NT2/D1 (cell line): ENCODE measurements at regions not wholly inside any gene's neighbourhood (a gene's known extent, or its start where the extent isn't known, plus 50 kb on each side); places are given as distances from the start of the nearest gene placed in this dataset.
"Not testable (repeated sequence)": the region's sequence is repeated elsewhere in the genome, so short reads cannot be mapped to it uniquely, and the experiment has no call there.

ENCODE experiments used
- DNase-seq: peaks from one replicate; pipeline ENCODE4 v3.0.0-alpha.2; 2011; ENCODE audit warnings: low read depth, low spot score
- H3K27me3 ChIP-seq: 2 replicates; pipeline ENCODE4 v1.6.0; 2011; ENCODE audit warnings: mild to moderate bottlenecking; ENCODE audit not compliant: insufficient read length, insufficient read depth
- H3K36me3 ChIP-seq: 2 replicates; pipeline ENCODE4 v1.6.1; 2011; ENCODE audit warnings: mild to moderate bottlenecking, low read length, mixed read lengths; ENCODE audit not compliant: insufficient read depth, insufficient read length
- H3K4me1 ChIP-seq: 2 replicates; pipeline ENCODE4 v1.5.1; 2011; ENCODE audit not compliant: insufficient read depth, insufficient read length
- H3K4me3 ChIP-seq: 2 replicates; pipeline ENCODE4 v1.5.1; 2011; ENCODE audit warnings: low read depth; ENCODE audit not compliant: insufficient read length
- H3K9ac ChIP-seq: 2 replicates; pipeline ENCODE4 v1.6.0; 2011; ENCODE audit warnings: low read depth; ENCODE audit not compliant: insufficient read length
- H3K9me3 ChIP-seq: 2 replicates; pipeline ENCODE4 v1.5.1; 2011; ENCODE audit warnings: mild to moderate bottlenecking, low read length; ENCODE audit not compliant: insufficient read depth
- SUZ12 ChIP-seq: IDR thresholded peaks from 2 replicates; pipeline ENCODE4 v1.6.1; 2011; ENCODE audit not compliant: insufficient read length, insufficient read depth; ENCODE audit errors: extremely low read depth
- YY1 ChIP-seq: IDR thresholded peaks from 2 replicates; pipeline ENCODE4 v1.6.1; 2011; ENCODE audit not compliant: insufficient read length, insufficient read depth
- ZNF274 ChIP-seq: IDR thresholded peaks from 2 replicates; pipeline ENCODE4 v1.6.1; 2011; ENCODE audit warnings: mild to moderate bottlenecking, low read depth, low read length

GRCh38 chr5:154702477-154702876, 52.7 kb upstream of the LARP1 start:
- no peaks in the 10 kb centered on the region for H3K4me1 ChIP-seq
- no peak for DNase-seq
- H3K9me3 ChIP-seq = no peaks in the 10 kb centered on the region
- TF ChIP-seq YY1 (no peak), ZNF274 (no peak), SUZ12 (no peak)
- no peak overlapping the region for H3K9ac ChIP-seq
- H3K27me3 ChIP-seq = no peaks in the 10 kb centered on the region
- no peaks in the 10 kb centered on the region for H3K36me3 ChIP-seq
- no peak overlapping the region for H3K4me3 ChIP-seq

GRCh38 chr5:154701725-154702124, 53.5 kb upstream of the LARP1 start:
- not testable (repeated sequence) for H3K9me3 ChIP-seq, H3K27me3 ChIP-seq, H3K4me3 ChIP-seq, H3K4me1 ChIP-seq, H3K36me3 ChIP-seq, H3K9ac ChIP-seq, DNase-seq

GRCh38 chr5:154701181-154701580, 54.0 kb upstream of the LARP1 start:
- Histone ChIP-seq H3K9ac (no peak overlapping the region), H3K36me3 (no peaks in the 10 kb centered on the region), H3K9me3 (no peaks in the 10 kb centered on the region), H3K4me3 (no peak overlapping the region), H3K27me3 (no peaks in the 10 kb centered on the region), H3K4me1 (no peaks in the 10 kb centered on the region)
- no peak for TF ChIP-seq SUZ12
- TF ChIP-seq YY1 = no peak
- no peak for TF ChIP-seq ZNF274
- no peak for DNase-seq

- not testable (repeated sequence) for H3K9ac ChIP-seq, H3K27me3 ChIP-seq, H3K4me3 ChIP-seq, H3K36me3 ChIP-seq, H3K4me1 ChIP-seq, DNase-seq, H3K9me3 ChIP-seq
These were observed 54.8 kb upstream of the LARP1 start for GRCh38 chr5:154700289-154700928.

DNA sequence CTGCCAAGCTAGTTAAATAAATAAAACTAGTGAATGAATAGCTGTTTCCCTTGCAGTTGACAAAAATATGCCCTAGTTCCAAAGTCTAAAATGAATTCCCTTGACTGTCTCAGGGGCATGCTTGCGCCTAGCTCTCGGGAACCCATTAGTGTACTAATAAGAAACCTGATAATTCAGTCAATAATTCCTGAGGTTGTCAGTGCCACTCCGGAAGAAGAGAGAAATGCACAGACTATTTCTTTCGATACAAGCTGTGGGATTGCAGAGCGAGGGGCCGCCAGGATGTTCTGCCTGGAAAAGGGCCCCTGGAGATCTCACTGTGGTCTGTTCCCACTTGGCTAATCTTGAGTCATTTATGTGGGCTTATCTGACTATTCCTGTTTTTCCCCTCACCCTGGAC, 56.4 kb upstream of the LARP1 start:
- H3K36me3 ChIP-seq = no peaks in the 10 kb centered on the region
- DNase-seq = no peak
- H3K9ac ChIP-seq = no peak overlapping the region
- no peaks in the 10 kb centered on the region for H3K27me3 ChIP-seq
- no peak for TF ChIP-seq SUZ12
- TF ChIP-seq ZNF274 = no peak
- no peak for TF ChIP-seq YY1
- H3K4me3 ChIP-seq = no peak overlapping the region
- no peaks in the 10 kb centered on the region for H3K4me1 ChIP-seq
- H3K9me3 ChIP-seq = no peaks in the 10 kb centered on the region

GRCh38 chr5:154697371-154697770, 57.8 kb upstream of the LARP1 start:
- no peak for DNase-seq
- no peak for TF ChIP-seq ZNF274
- no peak for TF ChIP-seq YY1
- TF ChIP-seq SUZ12 = no peak

GRCh38 chr5:154696891-154697290, 58.3 kb upstream of the LARP1 start:
- no peaks in the 10 kb centered on the region for H3K27me3 ChIP-seq
- no peaks in the 10 kb centered on the region for H3K36me3 ChIP-seq
- H3K4me1 ChIP-seq = peaks cover 3% of the 10 kb centered on the region
- DNase-seq = no peak
- H3K4me3 ChIP-seq = no peak overlapping the region
- no peak for TF ChIP-seq SUZ12
- no peak for TF ChIP-seq ZNF274
- TF ChIP-seq YY1 = no peak
- no peaks in the 10 kb centered on the region for H3K9me3 ChIP-seq
- H3K9ac ChIP-seq = no peak overlapping the region

More at GRCh38 chr5:154697371-154697770, 57.8 kb upstream of the LARP1 start:
- Histone ChIP-seq H3K9me3 (no peaks in the 10 kb centered on the region), H3K27me3 (no peaks in the 10 kb centered on the region), H3K9ac (no peak overlapping the region), H3K4me1 (peaks cover 3% of the 10 kb centered on the region), H3K36me3 (no peaks in the 10 kb centered on the region), H3K4me3 (no peak overlapping the region)

DNA sequence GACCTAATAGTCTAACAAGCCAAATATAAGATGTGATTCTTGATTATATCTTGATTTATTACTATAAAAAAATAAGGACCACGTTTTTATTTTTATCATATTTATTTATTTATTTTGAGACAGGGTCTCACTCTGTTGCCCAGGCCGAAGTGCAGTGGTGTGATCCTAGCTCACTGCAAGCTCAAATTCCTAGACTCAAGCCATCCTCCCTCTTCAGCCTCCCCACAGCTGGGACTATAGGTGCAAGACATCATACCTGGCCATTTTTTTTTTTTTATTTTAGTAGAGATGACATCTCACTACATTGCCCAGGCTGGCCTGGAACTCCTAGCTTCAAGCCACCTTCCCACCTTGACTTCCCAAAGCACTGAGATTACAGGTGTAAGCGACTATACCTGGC, 61.0 kb upstream of the LARP1 start:
- Histone ChIP-seq H3K4me3 (no peak overlapping the region), H3K9ac (no peak overlapping the region), H3K9me3 (no peaks in the 10 kb centered on the region), H3K36me3 (no peaks in the 10 kb centered on the region), H3K4me1 (peaks cover 3% of the 10 kb centered on the region), H3K27me3 (no peaks in the 10 kb centered on the region)
- DNase-seq = no peak
- no peak for TF ChIP-seq YY1
- TF ChIP-seq ZNF274 = no peak
- no peak for TF ChIP-seq SUZ12
